NT2/D1 (cell line): ENCODE measurements at regions not wholly inside any gene's neighbourhood (a gene's known extent, or its start where the extent isn't known, plus 50 kb on each side); places are given as distances from the start of the nearest gene placed in this dataset.
"Not testable (repeated sequence)": the region's sequence is repeated elsewhere in the genome, so short reads cannot be mapped to it uniquely, and the experiment has no call there.

Experiments used
- YY1 ChIP-seq: IDR thresholded peaks from 2 replicates; pipeline ENCODE4 v1.6.1; 2011; ENCODE audit not compliant: insufficient read length, insufficient read depth
- ZNF274 ChIP-seq: IDR thresholded peaks from 2 replicates; pipeline ENCODE4 v1.6.1; 2011; ENCODE audit warnings: mild to moderate bottlenecking, low read depth, low read length

DNA sequence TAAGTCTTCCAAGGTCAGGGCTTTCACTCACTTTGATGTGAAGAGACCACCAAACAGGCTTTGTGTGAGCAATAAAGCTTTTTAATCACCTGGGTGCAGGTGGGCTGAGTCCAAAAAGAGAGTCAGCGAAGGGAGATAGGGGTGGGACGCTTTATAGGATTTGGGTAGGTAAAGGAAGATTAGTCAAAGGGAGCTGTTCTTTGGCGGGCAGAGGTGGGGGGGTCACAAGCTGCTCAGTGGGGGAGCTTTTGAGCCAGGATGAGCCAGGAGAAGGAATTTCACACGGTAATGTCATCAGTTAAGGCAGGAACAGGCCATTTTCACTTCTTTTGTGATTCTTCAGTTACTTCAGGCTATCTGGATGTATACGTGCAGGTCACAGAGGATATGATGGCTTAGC is 553.8 kb downstream of the ADGRL2 start:
- TF ChIP-seq YY1, ZNF274: not testable (repeated sequence)
